ENCODE measurements at regions not wholly inside any gene's neighbourhood (a gene's known extent, or its start where the extent isn't known, plus 50 kb on each side); places are given as distances from the start of the nearest gene placed in this dataset.

- Histone ChIP-seq H3K4me3 (no peak overlapping the region), H3K4me1 (peaks cover 0 to 8% (median 0%) of the 10 kb centered on the region in 12 donors), H3K27me3 (no peaks in the 10 kb centered on the region), H3K9me3 (no peaks in the 10 kb centered on the region), H3K36me3 (no peaks in the 10 kb centered on the region), H3K27ac (no peak overlapping the region)
- TF ChIP-seq CTCF (IDR thresholded peaks at IDR 0.05) = no peak
- no peak for TF ChIP-seq POLR2A (IDR thresholded peaks at IDR 0.05)
- 83 to 87% (median 87%) methylated on average over 13 of the region's 13 CpGs for WGBS, 4 donors
- ATAC-seq (no peak), DNase-seq (no peak)
- intact Hi-C loops (cut with DNase I) = no loop called here
These were observed 478.3 kb upstream of the ZFHX3 start for GRCh38 chr16:73526011-73526804.

- ATAC-seq (no peak), DNase-seq (no peak)
- Histone ChIP-seq H3K27me3 (no peaks in the 10 kb centered on the region), H3K9me3 (no peaks in the 10 kb centered on the region), H3K4me1 (no peaks in the 10 kb centered on the region), H3K4me3 (no peak overlapping the region), H3K27ac (no peak overlapping the region), H3K36me3 (no peaks in the 10 kb centered on the region)
- intact Hi-C loops (cut with DNase I) = no loop called here
- TF ChIP-seq CTCF (IDR thresholded peaks at IDR 0.05) (no peak), POLR2A (IDR thresholded peaks at IDR 0.05) (no peak)
- WGBS, 4 donors = 84 to 88% (median 86%) methylated on average over 4 of the region's 4 CpGs
These were observed 475.3 kb upstream of the ZFHX3 start for GRCh38 chr16:73523209-73523608.

- Histone ChIP-seq H3K4me1 (no peaks in the 10 kb centered on the region), H3K27me3 (no peaks in the 10 kb centered on the region), H3K27ac (no peak overlapping the region), H3K36me3 (no peaks in the 10 kb centered on the region), H3K9me3 (no peaks in the 10 kb centered on the region), H3K4me3 (no peak overlapping the region)
- TF ChIP-seq POLR2A (IDR thresholded peaks at IDR 0.05) = no peak
- TF ChIP-seq CTCF (IDR thresholded peaks at IDR 0.05) = no peak
- WGBS, 4 donors = 92 to 94% (median 93%) methylated on average over 4 of the region's 4 CpGs
- no peak for DNase-seq
- intact Hi-C loops (cut with DNase I) = no loop called here
- ATAC-seq = no peak
These were observed 473.6 kb upstream of the ZFHX3 start for GRCh38 chr16:73521499-73521898.

- TF ChIP-seq CTCF (IDR thresholded peaks at IDR 0.05) = no peak
- TF ChIP-seq POLR2A (IDR thresholded peaks at IDR 0.05) = no peak
- no peak overlapping the region for H3K27ac ChIP-seq
- H3K36me3 ChIP-seq = no peaks in the 10 kb centered on the region
- no peak overlapping the region for H3K4me3 ChIP-seq
- H3K9me3 ChIP-seq = no peaks in the 10 kb centered on the region
- intact Hi-C loops (cut with DNase I) = no loop called here
- no peaks in the 10 kb centered on the region for H3K27me3 ChIP-seq
- DNase-seq = no peak
- no peaks in the 10 kb centered on the region for H3K4me1 ChIP-seq
- ATAC-seq = no peak
- 85 to 90% (median 86%) methylated on average over 4 of the region's 4 CpGs for WGBS, 4 donors
These were observed 467.7 kb upstream of the ZFHX3 start for GRCh38 chr16:73515616-73516015.
